Adrenal gland (tissue), 5 donors: ENCODE measurements at regions not wholly inside any gene's neighbourhood (a gene's known extent, or its start where the extent isn't known, plus 50 kb on each side); places are given as distances from the start of the nearest gene placed in this dataset.

Experiments
- CTCF ChIP-seq, 6 experiments: fragments of 450-650 bp in 4 of 6; fragments of 200-600 bp in 2 of 6; sonication (generic) in 1 of 6; IDR thresholded peaks; 1 replicate in 5 of 6; 2 replicates in 1 of 6; pipeline versions ENCODE4 v1.5.1 to v1.8.0; 2016 to 2021; ENCODE audit warnings: antibody characterized with exemption in 6 of 6, mild to moderate bottlenecking in 2 of 6, moderate library complexity in 1 of 6
- POLR2A ChIP-seq, 2 donors: fragments of 450-650 bp; IDR thresholded peaks; one replicate each; pipeline ENCODE4 v1.6.1; 2017; ENCODE audit warnings: antibody characterized with exemption in 2 of 2, mild to moderate bottlenecking in 2 of 2, moderate library complexity in 1 of 2
- donor health status: DM: no; HTN: no; CAD: no.

- TF ChIP-seq CTCF (IDR thresholded peaks at IDR 0.05) (no peak), POLR2A (IDR thresholded peaks at IDR 0.05) (no peak)
Observed at GRCh38 chr2:21754164-21754788, 630.5 kb downstream of the TDRD15 start.
